DLD1 (cell line): ENCODE measurements at regions not wholly inside any gene's neighbourhood (a gene's known extent, or its start where the extent isn't known, plus 50 kb on each side); places are given as distances from the start of the nearest gene placed in this dataset.

Experiments
- in situ Hi-C: cut with HindIII; loops from 2 replicates; pipeline ENCODE4 v1.10.0; 2017; ENCODE audit warnings: low sequenced_read_pairs

- in situ Hi-C loops: no loop called here
Observed at GRCh38 chr12:93279565-93280412, 97.9 kb upstream of the NUDT4 start.

GRCh38 chr12:93287149-93287548, 90.6 kb upstream of the NUDT4 start:
- in situ Hi-C loops: no loop called here

- in situ Hi-C loops: no loop called here
Observed at GRCh38 chr12:93288626-93289025, 89.1 kb upstream of the NUDT4 start.

- in situ Hi-C loops: loop anchor here (10.0 kb wide), 1 partner anchor 276 kb away; no protein-coding TSS in a partner anchor
Observed at GRCh38 chr12:93290391-93290790, 87.3 kb upstream of the NUDT4 start.

- in situ Hi-C loops: loop anchor here (10.0 kb wide), 1 partner anchor 277 kb away; no protein-coding TSS in a partner anchor
Observed at GRCh38 chr12:93292213-93292612, 85.5 kb upstream of the NUDT4 start.

GRCh38 chr12:93292731-93293566, 84.8 kb upstream of the NUDT4 start:
- in situ Hi-C loops: loop anchor here (10.0 kb wide), 1 partner anchor 278 kb away; no protein-coding TSS in a partner anchor

- in situ Hi-C loops: loop anchor here (10.0 kb wide), 1 partner anchor 282 kb away; no protein-coding TSS in a partner anchor
Observed at GRCh38 chr12:93297032-93297431, 80.7 kb upstream of the NUDT4 start.

- in situ Hi-C loops: loop anchor here (10.0 kb wide), 1 partner anchor 283 kb away; no protein-coding TSS in a partner anchor
Observed at GRCh38 chr12:93297536-93297935, 80.2 kb upstream of the NUDT4 start.

- in situ Hi-C loops: loop anchor here (10.0 kb wide), 1 partner anchor 285 kb away; no protein-coding TSS in a partner anchor
Observed at GRCh38 chr12:93299262-93299846, 78.4 kb upstream of the NUDT4 start.

GRCh38 chr12:93300611-93301021, 77.1 kb upstream of the NUDT4 start:
- in situ Hi-C loops: no loop called here

GRCh38 chr12:93302331-93303229, 75.1 kb upstream of the NUDT4 start:
- in situ Hi-C loops: no loop called here

- in situ Hi-C loops: no loop called here
Observed at GRCh38 chr12:93306636-93307035, 71.1 kb upstream of the NUDT4 start.

GRCh38 chr12:93308281-93308680, 69.4 kb upstream of the NUDT4 start:
- in situ Hi-C loops: no loop called here

GRCh38 chr12:93311827-93312226, 65.9 kb upstream of the NUDT4 start:
- in situ Hi-C loops: no loop called here

GRCh38 chr12:93314177-93314497, 63.6 kb upstream of the NUDT4 start:
- in situ Hi-C loops: no loop called here

GRCh38 chr12:93315385-93315906, 62.3 kb upstream of the NUDT4 start:
- in situ Hi-C loops: no loop called here

GRCh38 chr12:93315907-93316622, 61.7 kb upstream of the NUDT4 start:
- in situ Hi-C loops: no loop called here

- in situ Hi-C loops: no loop called here
Observed at GRCh38 chr12:93316623-93316971, 61.1 kb upstream of the NUDT4 start.

GRCh38 chr12:93317227-93317626, 60.5 kb upstream of the NUDT4 start:
- in situ Hi-C loops: no loop called here
